Spleen (tissue), 11 donors: ENCODE measurements at regions not wholly inside any gene's neighbourhood (a gene's known extent, or its start where the extent isn't known, plus 50 kb on each side); places are given as distances from the start of the nearest gene placed in this dataset.

Source experiments
- DNase-seq: peaks from one replicate; pipeline ENCODE4 v3.0.0-alpha.2; 2020
- H3K27ac ChIP-seq, 8 donors: fragments of 200-600 bp; sonication (generic) in 7 of 8; 1 replicate in 4 of 8; 2 replicates in 4 of 8; pipeline versions ENCODE4 v1.5.0 to v1.8.0; 2016 to 2021; ENCODE audit warnings: inconsistent platforms in 4 of 8, mild to moderate bottlenecking in 4 of 8, moderate library complexity in 1 of 8
- H3K27me3 ChIP-seq, 7 donors: fragments of 200-600 bp; sonication (generic) in 6 of 7; replicated peaks in 1 of 7; 1 replicate in 4 of 7; 2 replicates in 3 of 7; pipeline versions ENCODE4 v1.5.0 to v1.8.0; 2016 to 2021; ENCODE audit warnings: inconsistent platforms in 3 of 7, mild to moderate bottlenecking in 1 of 7
- H3K36me3 ChIP-seq, 6 donors: fragments of 200-600 bp; sonication (generic) in 5 of 6; 1 replicate in 4 of 6; 2 replicates in 2 of 6; pipeline versions ENCODE4 v1.5.0 to v1.8.0; 2016 to 2021; ENCODE audit warnings: inconsistent platforms in 2 of 6
- H3K4me1 ChIP-seq, 6 donors: fragments of 200-600 bp; sonication (generic) in 5 of 6; 1 replicate in 3 of 6; 2 replicates in 3 of 6; pipeline versions ENCODE4 v1.5.0 to v1.8.0; 2016 to 2021; ENCODE audit warnings: inconsistent platforms in 3 of 6
- H3K4me3 ChIP-seq, 8 donors: fragments of 200-600 bp; sonication (generic) in 7 of 8; 1 replicate in 4 of 8; 2 replicates in 4 of 8; pipeline versions ENCODE4 v1.5.0 to v1.8.0; 2016 to 2021; ENCODE audit warnings: inconsistent platforms in 4 of 8, mild to moderate bottlenecking in 4 of 8, moderate library complexity in 2 of 8
- H3K9me3 ChIP-seq, 8 donors: fragments of 200-600 bp; sonication (generic) in 7 of 8; 1 replicate in 4 of 8; 2 replicates in 4 of 8; pipeline versions ENCODE4 v1.5.0 to v1.8.0; 2016 to 2021; ENCODE audit warnings: inconsistent platforms in 4 of 8
- POLR2A ChIP-seq, 3 donors: fragments of 450-650 bp; IDR thresholded peaks; one replicate each; pipeline ENCODE4 v1.5.1; 2017; ENCODE audit warnings: antibody characterized with exemption in 3 of 3, mild to moderate bottlenecking in 1 of 3
- POLR2AphosphoS5 ChIP-seq, 3 donors: sonication (generic); formaldehyde crosslinking; IDR thresholded peaks; one replicate each; pipeline ENCODE4 v1.5.1; 2017; ENCODE audit warnings: antibody characterized with exemption in 3 of 3
- WGBS, 5 donors: extraction: QIAGEN DNeasy Blood & Tissue Kit in 3 of 5; methylation state at CpG; one replicate each; pipeline versions ENCODE4 v1.1.5 to v1.1.7; 2013 to 2018; 5-methylcytosine and 5-hydroxymethylcytosine counted together
- intact Hi-C: fragments of 100-400 bp; cut with DNase I; formaldehyde crosslinking; loops from one replicate; pipeline ENCODE4 v1.15.0; 2023; ENCODE audit warnings: low total_unique reads
- TF ChIP-seq, protein P1 (sequence below), 11 experiments: fragments of 200-600 bp in 7 of 11; fragments of 450-650 bp in 4 of 11; sonication (generic) in 4 of 11; IDR thresholded peaks in 8 of 11; conservative IDR thresholded peaks in 3 of 11; 1 replicate in 7 of 11; 2 replicates in 4 of 11; pipeline versions ENCODE4 v1.4.0 to v1.8.0; 2016 to 2021; ENCODE audit warnings: antibody characterized with exemption in 11 of 11, inconsistent platforms in 4 of 11, mild to moderate bottlenecking in 1 of 11
- donor health status: healthy with polysubstance abuse.
- donor health status: DM: no; HTN: no; CAD: no; lungs with moderate emphysema.
- donor health status: DM: no; HTN: no; CAD: no.
- donor health status: Bipolar disorder and iron deficiency.
- donor health status: healthy.
- donor health status: DM: no; HTN: no; CAD: no.
- donor health status: DM: yes; HTN: yes; CAD: no.

DNA sequence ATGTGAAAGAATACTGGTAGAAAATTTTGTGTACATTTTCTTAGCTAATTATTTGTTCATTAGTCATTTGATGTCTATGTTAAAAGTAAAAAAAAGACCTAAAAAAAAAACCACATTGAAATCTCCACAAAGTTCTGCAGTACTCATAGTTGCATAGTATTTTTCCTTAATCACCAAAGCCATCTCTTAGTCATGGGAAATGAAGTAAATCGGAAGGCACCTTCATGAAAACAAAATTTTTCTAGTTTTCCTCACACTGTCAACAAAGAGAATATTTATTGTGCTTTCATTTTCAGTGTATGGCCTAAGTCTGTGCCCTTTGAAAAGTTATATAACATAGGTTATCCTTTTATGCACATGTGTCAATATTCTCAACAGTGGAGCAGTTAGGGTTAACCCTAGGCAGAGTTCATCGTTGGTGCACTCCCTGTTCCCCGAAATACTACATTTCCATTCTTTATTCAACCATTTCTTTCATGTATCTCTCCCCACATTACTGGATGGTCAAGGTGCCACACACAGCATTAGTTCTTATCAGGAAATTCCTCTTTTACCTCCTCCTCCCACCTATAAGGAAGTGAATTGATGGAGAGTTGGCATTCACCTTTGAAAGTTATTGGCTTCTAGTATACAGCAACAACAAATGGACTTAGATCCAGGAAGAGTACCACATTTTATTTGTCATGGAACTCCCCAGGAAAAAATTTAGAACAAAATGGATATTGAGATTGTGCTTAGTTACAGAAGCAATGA lies 93.1 kb downstream of the NUDT12 start:
- TF ChIP-seq POLR2AphosphoS5 (IDR thresholded peaks at IDR 0.05): no peak
- no peak overlapping the region for H3K27ac ChIP-seq
- H3K4me3 ChIP-seq: no peak overlapping the region
- DNase-seq: no peak
- H3K9me3 ChIP-seq: no peaks in the 10 kb centered on the region
- H3K4me1 ChIP-seq: peaks cover 0 to 5% (median 0%) of the 10 kb centered on the region in 6 donors
- H3K36me3 ChIP-seq: no peaks in the 10 kb centered on the region
- H3K27me3 ChIP-seq: no peaks in the 10 kb centered on the region
- 80 to 96% (median 87%) methylated on average over 3 of the region's 3 CpGs for WGBS, 5 donors
- intact Hi-C loops: no loop called here

DNA sequence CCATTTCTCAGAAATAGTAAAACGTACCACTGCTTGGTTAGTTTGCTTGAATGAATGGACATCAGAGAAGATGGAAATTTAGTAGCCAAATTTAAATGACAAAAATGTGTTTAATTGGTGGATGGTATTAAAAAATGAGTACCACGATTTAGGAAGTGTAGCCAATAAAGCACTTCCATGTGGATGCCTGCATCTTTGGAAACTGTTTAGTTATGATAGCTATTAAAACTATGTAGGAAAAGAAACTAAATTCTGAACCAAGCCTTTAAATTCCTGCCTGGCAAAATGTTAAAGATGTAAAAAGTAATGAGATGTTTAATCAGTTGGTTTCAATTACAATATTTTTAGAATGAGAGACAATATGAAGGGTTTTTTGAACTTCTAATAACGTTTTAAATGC lies 94.8 kb downstream of the NUDT12 start:
- Histone ChIP-seq H3K4me3 (no peak overlapping the region), H3K27me3 (no peaks in the 10 kb centered on the region), H3K9me3 (no peaks in the 10 kb centered on the region), H3K27ac (no peak overlapping the region), H3K36me3 (no peaks in the 10 kb centered on the region), H3K4me1 (no peaks in the 10 kb centered on the region)
- no peak for DNase-seq
- 73 to 86% (median 78%) methylated on average over 3 of the region's 3 CpGs for WGBS, 5 donors
- TF ChIP-seq, protein P1, sequence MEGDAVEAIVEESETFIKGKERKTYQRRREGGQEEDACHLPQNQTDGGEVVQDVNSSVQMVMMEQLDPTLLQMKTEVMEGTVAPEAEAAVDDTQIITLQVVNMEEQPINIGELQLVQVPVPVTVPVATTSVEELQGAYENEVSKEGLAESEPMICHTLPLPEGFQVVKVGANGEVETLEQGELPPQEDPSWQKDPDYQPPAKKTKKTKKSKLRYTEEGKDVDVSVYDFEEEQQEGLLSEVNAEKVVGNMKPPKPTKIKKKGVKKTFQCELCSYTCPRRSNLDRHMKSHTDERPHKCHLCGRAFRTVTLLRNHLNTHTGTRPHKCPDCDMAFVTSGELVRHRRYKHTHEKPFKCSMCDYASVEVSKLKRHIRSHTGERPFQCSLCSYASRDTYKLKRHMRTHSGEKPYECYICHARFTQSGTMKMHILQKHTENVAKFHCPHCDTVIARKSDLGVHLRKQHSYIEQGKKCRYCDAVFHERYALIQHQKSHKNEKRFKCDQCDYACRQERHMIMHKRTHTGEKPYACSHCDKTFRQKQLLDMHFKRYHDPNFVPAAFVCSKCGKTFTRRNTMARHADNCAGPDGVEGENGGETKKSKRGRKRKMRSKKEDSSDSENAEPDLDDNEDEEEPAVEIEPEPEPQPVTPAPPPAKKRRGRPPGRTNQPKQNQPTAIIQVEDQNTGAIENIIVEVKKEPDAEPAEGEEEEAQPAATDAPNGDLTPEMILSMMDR (IDR thresholded peaks at IDR 0.05 in 8 of 11, conservative IDR thresholded peaks at IDR 0.05 in 3 of 11): no peak
- TF ChIP-seq POLR2A (IDR thresholded peaks at IDR 0.05) (no peak), POLR2AphosphoS5 (IDR thresholded peaks at IDR 0.05) (no peak)
- intact Hi-C loops: no loop called here

DNA sequence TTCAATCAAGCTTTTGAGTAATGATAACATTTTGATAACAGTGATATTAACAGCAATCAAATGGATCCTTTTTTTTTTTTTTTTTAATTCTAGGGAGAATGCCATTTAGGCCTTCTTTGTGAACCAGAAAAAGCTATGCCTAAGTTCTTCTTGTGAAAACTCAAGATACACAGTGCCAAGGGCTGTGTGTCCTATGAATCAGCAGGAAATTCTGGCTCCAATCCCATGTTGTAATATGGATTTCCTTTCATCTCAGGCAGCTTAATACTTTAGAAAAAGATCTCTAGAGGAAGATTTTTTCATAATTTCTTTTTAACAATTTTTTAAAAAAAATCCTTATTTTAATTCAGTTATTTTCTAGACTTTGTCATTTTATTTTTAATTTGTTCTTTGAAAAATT lies 96.1 kb downstream of the NUDT12 start:
- H3K4me3 ChIP-seq: no peak overlapping the region
- intact Hi-C loops: no loop called here
- no peaks in the 10 kb centered on the region for H3K9me3 ChIP-seq
- TF ChIP-seq POLR2AphosphoS5 (IDR thresholded peaks at IDR 0.05) (no peak), POLR2A (IDR thresholded peaks at IDR 0.05) (no peak)
- TF ChIP-seq, protein P1 (IDR thresholded peaks at IDR 0.05 in 8 of 11, conservative IDR thresholded peaks at IDR 0.05 in 3 of 11): no peak
- H3K36me3 ChIP-seq: no peaks in the 10 kb centered on the region
- H3K4me1 ChIP-seq: no peaks in the 10 kb centered on the region
- H3K27me3 ChIP-seq: no peaks in the 10 kb centered on the region
- DNase-seq: no peak
- H3K27ac ChIP-seq: no peak overlapping the region

DNA sequence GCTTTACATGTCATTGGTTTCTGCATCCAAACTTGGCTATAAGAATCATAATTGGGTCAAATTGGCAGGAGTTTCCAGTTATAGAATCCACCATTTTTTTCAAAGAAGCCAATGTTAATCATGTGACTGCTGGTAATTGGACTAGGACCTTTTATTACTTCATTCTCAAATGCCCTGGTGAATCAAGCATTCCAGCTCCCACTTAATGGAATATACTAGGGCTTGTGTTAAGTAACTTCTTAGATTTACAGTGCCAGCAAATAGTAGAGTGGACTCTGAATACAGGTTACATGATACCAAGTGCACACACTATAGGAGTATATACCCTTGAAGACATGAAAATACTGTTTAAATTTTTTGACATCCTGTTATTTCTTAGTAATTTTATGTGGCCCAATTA lies 96.7 kb downstream of the NUDT12 start:
- H3K4me3 ChIP-seq: no peak overlapping the region
- no peaks in the 10 kb centered on the region for H3K27me3 ChIP-seq
- no peak overlapping the region for H3K27ac ChIP-seq
- no peaks in the 10 kb centered on the region for H3K4me1 ChIP-seq
- no peaks in the 10 kb centered on the region for H3K36me3 ChIP-seq
- no peak for TF ChIP-seq POLR2A (IDR thresholded peaks at IDR 0.05)
- no peak for TF ChIP-seq POLR2AphosphoS5 (IDR thresholded peaks at IDR 0.05)
- TF ChIP-seq, protein P1 (IDR thresholded peaks at IDR 0.05 in 8 of 11, conservative IDR thresholded peaks at IDR 0.05 in 3 of 11): no peak
- no peak for DNase-seq
- intact Hi-C loops: no loop called here
- no peaks in the 10 kb centered on the region for H3K9me3 ChIP-seq
